WTC11 (cell line): ENCODE measurements at regions not wholly inside any gene's neighbourhood (a gene's known extent, or its start where the extent isn't known, plus 50 kb on each side); places are given as distances from the start of the nearest gene placed in this dataset.

ENCODE experiments used
- ATAC-seq: fragments of 200-7000 bp; cut with Tn5 transposase; 2 replicates; pipeline ENCODE4 v1.10.0; 2021; ENCODE audit warnings: mild to moderate bottlenecking, moderate library complexity
- CTCF ChIA-PET: fragments of 300-600 bp; sonication (Branson Sonifier 250); formaldehyde crosslinking; loops from one replicate; lab custom pipeline; 2021; ENCODE audit warnings: antibody characterized with exemption; lab: Charles Lee
- POLR2A ChIA-PET: fragments of 350-600 bp; sonication (Branson Sonifier 250); formaldehyde crosslinking; loops from one replicate; lab custom pipeline; 2021; ENCODE audit warnings: antibody characterized with exemption; lab: Charles Lee
- DNase-seq: peaks from one replicate; pipeline ENCODE4 v3.0.0; 2021; ENCODE audit warnings: low spot score
- H3K27ac Mint-ChIP-seq: 2 replicates; pipeline ENCODE4 v1.8.0; 2021; ENCODE audit warnings: mixed read lengths
- H3K27me3 Mint-ChIP-seq: 2 replicates; pipeline ENCODE4 v1.8.0; 2021; ENCODE audit warnings: low read depth, mild to moderate bottlenecking, moderate library complexity, mixed read lengths
- H3K36me3 Mint-ChIP-seq: 2 replicates; pipeline ENCODE4 v1.8.0; 2021; ENCODE audit warnings: mixed read lengths
- H3K4me1 Mint-ChIP-seq: 2 replicates; pipeline ENCODE4 v1.8.0; 2022; ENCODE audit warnings: mixed read lengths
- H3K4me3 Mint-ChIP-seq: 2 replicates; pipeline ENCODE4 v1.8.0; 2021; ENCODE audit warnings: mild to moderate bottlenecking, moderate library complexity, mixed read lengths
- H3K9me3 Mint-ChIP-seq: 2 replicates; pipeline ENCODE4 v1.8.0; 2021; ENCODE audit warnings: mixed read lengths
- FOXP1 ChIP-seq: sonication (generic); formaldehyde crosslinking; IDR thresholded peaks from 2 replicates; pipeline ENCODE4 v1.8.0; 2022; ENCODE audit warnings: missing genetic modification reagents, mild to moderate bottlenecking, moderate library complexity, borderline replicate concordance
- GTF2I ChIP-seq: fragments of 250-450 bp; sonication (Bioruptor Pico); conservative IDR thresholded peaks from 2 replicates; pipeline ENCODE4 v1.4.0; 2021; ENCODE audit warnings: mild to moderate bottlenecking
- KAT7 ChIP-seq: sonication (generic); formaldehyde crosslinking; IDR thresholded peaks from 2 replicates; pipeline ENCODE4 v1.8.1; 2023; ENCODE audit warnings: missing genetic modification reagents, mild to moderate bottlenecking, borderline replicate concordance
- NFATC4 ChIP-seq: fragments of 250-450 bp; sonication (Bioruptor Pico); IDR thresholded peaks from 2 replicates; pipeline ENCODE4 v1.9.0; 2021; ENCODE audit warnings: mild to moderate bottlenecking
- NFYB ChIP-seq: sonication (generic); formaldehyde crosslinking; conservative IDR thresholded peaks from 2 replicates; pipeline ENCODE4 v1.8.0; 2022; ENCODE audit warnings: low read depth, missing genetic modification reagents
- SOX15 ChIP-seq: fragments of 250-450 bp; sonication (Bioruptor Pico); IDR thresholded peaks from 2 replicates; pipeline ENCODE4 v1.9.0; 2021; ENCODE audit warnings: mild to moderate bottlenecking
- ZNF219 ChIP-seq: sonication (generic); formaldehyde crosslinking; IDR thresholded peaks from 2 replicates; pipeline ENCODE4 v1.8.0; 2023; ENCODE audit warnings: missing genetic modification reagents, mild to moderate bottlenecking, borderline replicate concordance
- ZNF317 ChIP-seq: sonication (generic); formaldehyde crosslinking; IDR thresholded peaks from 2 replicates; pipeline ENCODE4 v1.8.1; 2023; ENCODE audit warnings: low read depth, mild to moderate bottlenecking, moderate library complexity, missing genetic modification reagents, borderline replicate concordance
- TF ChIP-seq, protein P1 (sequence below): sonication (generic); formaldehyde crosslinking; IDR thresholded peaks from 2 replicates; pipeline ENCODE4 v1.8.1; 2023; ENCODE audit warnings: mild to moderate bottlenecking, moderate library complexity, missing genetic modification reagents
- TF ChIP-seq, protein P2 (sequence below): sonication (generic); formaldehyde crosslinking; IDR thresholded peaks from 2 replicates; pipeline ENCODE4 v1.8.1; 2023; ENCODE audit warnings: mild to moderate bottlenecking, missing genetic modification reagents
- TF ChIP-seq, protein P3 (sequence below): fragments of 250-450 bp; sonication (Bioruptor Pico); IDR thresholded peaks from 2 replicates; pipeline ENCODE4 v1.9.0; 2021; ENCODE audit warnings: mild to moderate bottlenecking
- TF ChIP-seq, protein P4 (sequence below): sonication (generic); formaldehyde crosslinking; IDR thresholded peaks from 2 replicates; pipeline ENCODE4 v1.8.1; 2022; ENCODE audit warnings: mild to moderate bottlenecking, missing genetic modification reagents, moderate library complexity, borderline replicate concordance
- TF ChIP-seq, protein P5 (sequence below): sonication (generic); formaldehyde crosslinking; IDR thresholded peaks from 2 replicates; pipeline ENCODE4 v1.8.0; 2022; ENCODE audit warnings: mild to moderate bottlenecking, missing genetic modification reagents
- TF ChIP-seq, protein P6 (sequence below): fragments of 250-450 bp; sonication (Bioruptor Pico); IDR thresholded peaks from 2 replicates; pipeline ENCODE4 v1.9.0; 2021; ENCODE audit warnings: moderate library complexity, mild to moderate bottlenecking, inconsistent platforms, borderline replicate concordance
- TF ChIP-seq, protein P7 (sequence below): sonication (generic); formaldehyde crosslinking; IDR thresholded peaks from 2 replicates; pipeline ENCODE4 v1.8.1; 2022; ENCODE audit warnings: low read depth, mild to moderate bottlenecking, moderate library complexity, missing genetic modification reagents, borderline replicate concordance
- TF ChIP-seq, protein P8 (sequence below): sonication (generic); formaldehyde crosslinking; IDR thresholded peaks from 2 replicates; pipeline ENCODE4 v1.8.0; 2023; ENCODE audit warnings: mild to moderate bottlenecking, missing genetic modification reagents

DNA sequence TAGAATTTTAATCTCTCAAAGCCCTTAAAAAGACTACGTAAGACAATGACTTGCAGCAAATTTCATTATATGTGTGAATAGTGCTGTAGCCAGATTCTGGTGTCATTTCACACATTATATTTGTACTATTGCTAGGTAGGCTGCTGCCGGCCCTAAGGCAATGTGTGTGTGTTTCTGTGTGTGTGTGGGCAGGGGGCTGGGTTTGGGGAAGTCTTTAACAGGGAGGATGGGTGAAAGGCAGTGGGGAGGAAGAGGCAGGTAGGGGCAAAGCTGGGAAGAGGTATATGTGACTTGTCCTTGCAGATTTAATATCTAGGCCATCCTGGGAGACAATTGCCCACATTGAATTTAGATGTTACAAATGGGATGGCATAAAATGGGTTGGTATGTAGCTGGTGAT, 130.8 kb downstream of the MACIR start:
- no peak for TF ChIP-seq ZNF317 (CRISPR knock-in tag)
- TF ChIP-seq, protein P1, sequence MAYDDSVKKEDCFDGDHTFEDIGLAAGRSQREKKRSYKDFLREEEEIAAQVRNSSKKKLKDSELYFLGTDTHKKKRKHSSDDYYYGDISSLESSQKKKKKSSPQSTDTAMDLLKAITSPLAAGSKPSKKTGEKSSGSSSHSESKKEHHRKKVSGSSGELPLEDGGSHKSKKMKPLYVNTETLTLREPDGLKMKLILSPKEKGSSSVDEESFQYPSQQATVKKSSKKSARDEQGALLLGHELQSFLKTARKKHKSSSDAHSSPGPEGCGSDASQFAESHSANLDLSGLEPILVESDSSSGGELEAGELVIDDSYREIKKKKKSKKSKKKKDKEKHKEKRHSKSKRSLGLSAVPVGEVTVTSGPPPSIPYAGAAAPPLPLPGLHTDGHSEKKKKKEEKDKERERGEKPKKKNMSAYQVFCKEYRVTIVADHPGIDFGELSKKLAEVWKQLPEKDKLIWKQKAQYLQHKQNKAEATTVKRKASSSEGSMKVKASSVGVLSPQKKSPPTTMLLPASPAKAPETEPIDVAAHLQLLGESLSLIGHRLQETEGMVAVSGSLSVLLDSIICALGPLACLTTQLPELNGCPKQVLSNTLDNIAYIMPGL (CRISPR knock-in tag): no peak
- DNase-seq (no peak), ATAC-seq (peak; percentile 31)
- Mint-ChIP-seq H3K36me3 (no peaks in the 10 kb centered on the region), H3K27me3 (no peaks in the 10 kb centered on the region), H3K4me3 (no peak overlapping the region), H3K9me3 (0 out of 2 replicates have a peak, but pooled peaks cover 5% of the 10 kb centered on the region), H3K4me1 (peaks cover 42% of the 10 kb centered on the region), H3K27ac (no peak overlapping the region)
- ChIA-PET CTCF (interaction anchor here (0.6 to 1.3 kb wide), 4 partner anchors 30 to 165 kb away, joined by 3 to 7 read pairs (median 4); partner anchors contain the start of gene MACIR), POLR2A (interaction anchor here (0.9 kb wide), 1 partner anchor 17 kb away, joined by 3 read pairs; no protein-coding TSS in a partner anchor)

DNA sequence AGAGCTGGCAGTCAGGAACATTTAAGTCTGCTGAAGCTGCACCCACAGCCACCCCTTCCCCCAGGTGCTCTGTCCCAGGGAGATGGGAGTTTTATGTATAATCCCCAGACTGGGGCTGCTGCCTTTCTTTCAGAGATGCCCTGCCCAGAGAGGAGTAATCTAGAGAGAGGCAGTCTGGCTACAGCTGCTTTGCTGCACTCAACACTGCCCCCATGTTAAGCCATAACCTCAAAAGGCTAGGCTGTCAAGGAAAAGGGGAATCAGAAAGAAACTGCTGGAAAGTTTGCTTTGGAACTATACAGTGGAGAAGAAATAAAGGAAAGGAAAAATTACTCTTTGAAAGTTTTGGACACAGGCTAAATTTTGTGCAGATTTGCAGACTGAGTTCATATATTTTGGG, 127.2 kb downstream of the MACIR start:
- ChIA-PET CTCF (no interaction called here), POLR2A (interaction anchor here (0.5 kb wide), 1 partner anchor 482 kb away, joined by 3 read pairs; no protein-coding TSS in a partner anchor)
- H3K4me1 Mint-ChIP-seq: peaks cover 19% of the 10 kb centered on the region
- H3K4me3 Mint-ChIP-seq: no peak overlapping the region
- peaks cover 12% of the 10 kb centered on the region for H3K9me3 Mint-ChIP-seq
- peak; percentile 88 for ATAC-seq
- no peaks in the 10 kb centered on the region for H3K27me3 Mint-ChIP-seq
- no peaks in the 10 kb centered on the region; the same call in 1 of the 2 replicates for H3K36me3 Mint-ChIP-seq
- DNase-seq: peak; percentile 25
- H3K27ac Mint-ChIP-seq: no peak overlapping the region
- TF ChIP-seq, protein P2, sequence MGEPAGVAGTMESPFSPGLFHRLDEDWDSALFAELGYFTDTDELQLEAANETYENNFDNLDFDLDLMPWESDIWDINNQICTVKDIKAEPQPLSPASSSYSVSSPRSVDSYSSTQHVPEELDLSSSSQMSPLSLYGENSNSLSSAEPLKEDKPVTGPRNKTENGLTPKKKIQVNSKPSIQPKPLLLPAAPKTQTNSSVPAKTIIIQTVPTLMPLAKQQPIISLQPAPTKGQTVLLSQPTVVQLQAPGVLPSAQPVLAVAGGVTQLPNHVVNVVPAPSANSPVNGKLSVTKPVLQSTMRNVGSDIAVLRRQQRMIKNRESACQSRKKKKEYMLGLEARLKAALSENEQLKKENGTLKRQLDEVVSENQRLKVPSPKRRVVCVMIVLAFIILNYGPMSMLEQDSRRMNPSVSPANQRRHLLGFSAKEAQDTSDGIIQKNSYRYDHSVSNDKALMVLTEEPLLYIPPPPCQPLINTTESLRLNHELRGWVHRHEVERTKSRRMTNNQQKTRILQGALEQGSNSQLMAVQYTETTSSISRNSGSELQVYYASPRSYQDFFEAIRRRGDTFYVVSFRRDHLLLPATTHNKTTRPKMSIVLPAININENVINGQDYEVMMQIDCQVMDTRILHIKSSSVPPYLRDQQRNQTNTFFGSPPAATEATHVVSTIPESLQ (CRISPR knock-in tag): no peak
- TF ChIP-seq, protein P3, sequence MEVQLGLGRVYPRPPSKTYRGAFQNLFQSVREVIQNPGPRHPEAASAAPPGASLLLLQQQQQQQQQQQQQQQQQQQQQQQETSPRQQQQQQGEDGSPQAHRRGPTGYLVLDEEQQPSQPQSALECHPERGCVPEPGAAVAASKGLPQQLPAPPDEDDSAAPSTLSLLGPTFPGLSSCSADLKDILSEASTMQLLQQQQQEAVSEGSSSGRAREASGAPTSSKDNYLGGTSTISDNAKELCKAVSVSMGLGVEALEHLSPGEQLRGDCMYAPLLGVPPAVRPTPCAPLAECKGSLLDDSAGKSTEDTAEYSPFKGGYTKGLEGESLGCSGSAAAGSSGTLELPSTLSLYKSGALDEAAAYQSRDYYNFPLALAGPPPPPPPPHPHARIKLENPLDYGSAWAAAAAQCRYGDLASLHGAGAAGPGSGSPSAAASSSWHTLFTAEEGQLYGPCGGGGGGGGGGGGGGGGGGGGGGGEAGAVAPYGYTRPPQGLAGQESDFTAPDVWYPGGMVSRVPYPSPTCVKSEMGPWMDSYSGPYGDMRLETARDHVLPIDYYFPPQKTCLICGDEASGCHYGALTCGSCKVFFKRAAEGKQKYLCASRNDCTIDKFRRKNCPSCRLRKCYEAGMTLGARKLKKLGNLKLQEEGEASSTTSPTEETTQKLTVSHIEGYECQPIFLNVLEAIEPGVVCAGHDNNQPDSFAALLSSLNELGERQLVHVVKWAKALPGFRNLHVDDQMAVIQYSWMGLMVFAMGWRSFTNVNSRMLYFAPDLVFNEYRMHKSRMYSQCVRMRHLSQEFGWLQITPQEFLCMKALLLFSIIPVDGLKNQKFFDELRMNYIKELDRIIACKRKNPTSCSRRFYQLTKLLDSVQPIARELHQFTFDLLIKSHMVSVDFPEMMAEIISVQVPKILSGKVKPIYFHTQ (CRISPR knock-in tag): no peak
- TF ChIP-seq GTF2I: no peak
- no peak for TF ChIP-seq SOX15 (CRISPR knock-in tag)
- TF ChIP-seq, protein P4, sequence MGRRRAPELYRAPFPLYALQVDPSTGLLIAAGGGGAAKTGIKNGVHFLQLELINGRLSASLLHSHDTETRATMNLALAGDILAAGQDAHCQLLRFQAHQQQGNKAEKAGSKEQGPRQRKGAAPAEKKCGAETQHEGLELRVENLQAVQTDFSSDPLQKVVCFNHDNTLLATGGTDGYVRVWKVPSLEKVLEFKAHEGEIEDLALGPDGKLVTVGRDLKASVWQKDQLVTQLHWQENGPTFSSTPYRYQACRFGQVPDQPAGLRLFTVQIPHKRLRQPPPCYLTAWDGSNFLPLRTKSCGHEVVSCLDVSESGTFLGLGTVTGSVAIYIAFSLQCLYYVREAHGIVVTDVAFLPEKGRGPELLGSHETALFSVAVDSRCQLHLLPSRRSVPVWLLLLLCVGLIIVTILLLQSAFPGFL (CRISPR knock-in tag): no peak
- no peak for TF ChIP-seq NFATC4 (CRISPR knock-in tag)
- TF ChIP-seq, protein P5, sequence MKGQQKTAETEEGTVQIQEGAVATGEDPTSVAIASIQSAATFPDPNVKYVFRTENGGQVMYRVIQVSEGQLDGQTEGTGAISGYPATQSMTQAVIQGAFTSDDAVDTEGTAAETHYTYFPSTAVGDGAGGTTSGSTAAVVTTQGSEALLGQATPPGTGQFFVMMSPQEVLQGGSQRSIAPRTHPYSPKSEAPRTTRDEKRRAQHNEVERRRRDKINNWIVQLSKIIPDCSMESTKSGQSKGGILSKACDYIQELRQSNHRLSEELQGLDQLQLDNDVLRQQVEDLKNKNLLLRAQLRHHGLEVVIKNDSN (CRISPR knock-in tag): no peak
- TF ChIP-seq NFYB (CRISPR knock-in tag): no peak
- TF ChIP-seq, protein P6, sequence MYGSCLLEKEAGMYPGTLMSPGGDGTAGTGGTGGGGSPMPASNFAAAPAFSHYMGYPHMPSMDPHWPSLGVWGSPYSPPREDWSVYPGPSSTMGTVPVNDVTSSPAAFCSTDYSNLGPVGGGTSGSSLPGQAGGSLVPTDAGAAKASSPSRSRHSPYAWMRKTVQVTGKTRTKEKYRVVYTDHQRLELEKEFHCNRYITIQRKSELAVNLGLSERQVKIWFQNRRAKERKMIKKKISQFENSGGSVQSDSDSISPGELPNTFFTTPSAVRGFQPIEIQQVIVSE (CRISPR knock-in tag): no peak
- TF ChIP-seq, protein P7, sequence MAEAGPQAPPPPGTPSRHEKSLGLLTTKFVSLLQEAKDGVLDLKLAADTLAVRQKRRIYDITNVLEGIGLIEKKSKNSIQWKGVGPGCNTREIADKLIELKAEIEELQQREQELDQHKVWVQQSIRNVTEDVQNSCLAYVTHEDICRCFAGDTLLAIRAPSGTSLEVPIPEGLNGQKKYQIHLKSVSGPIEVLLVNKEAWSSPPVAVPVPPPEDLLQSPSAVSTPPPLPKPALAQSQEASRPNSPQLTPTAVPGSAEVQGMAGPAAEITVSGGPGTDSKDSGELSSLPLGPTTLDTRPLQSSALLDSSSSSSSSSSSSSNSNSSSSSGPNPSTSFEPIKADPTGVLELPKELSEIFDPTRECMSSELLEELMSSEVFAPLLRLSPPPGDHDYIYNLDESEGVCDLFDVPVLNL (CRISPR knock-in tag): no peak
- TF ChIP-seq ZNF219 (CRISPR knock-in tag): no peak
- TF ChIP-seq FOXP1 (CRISPR knock-in tag): no peak
- TF ChIP-seq, protein P8, sequence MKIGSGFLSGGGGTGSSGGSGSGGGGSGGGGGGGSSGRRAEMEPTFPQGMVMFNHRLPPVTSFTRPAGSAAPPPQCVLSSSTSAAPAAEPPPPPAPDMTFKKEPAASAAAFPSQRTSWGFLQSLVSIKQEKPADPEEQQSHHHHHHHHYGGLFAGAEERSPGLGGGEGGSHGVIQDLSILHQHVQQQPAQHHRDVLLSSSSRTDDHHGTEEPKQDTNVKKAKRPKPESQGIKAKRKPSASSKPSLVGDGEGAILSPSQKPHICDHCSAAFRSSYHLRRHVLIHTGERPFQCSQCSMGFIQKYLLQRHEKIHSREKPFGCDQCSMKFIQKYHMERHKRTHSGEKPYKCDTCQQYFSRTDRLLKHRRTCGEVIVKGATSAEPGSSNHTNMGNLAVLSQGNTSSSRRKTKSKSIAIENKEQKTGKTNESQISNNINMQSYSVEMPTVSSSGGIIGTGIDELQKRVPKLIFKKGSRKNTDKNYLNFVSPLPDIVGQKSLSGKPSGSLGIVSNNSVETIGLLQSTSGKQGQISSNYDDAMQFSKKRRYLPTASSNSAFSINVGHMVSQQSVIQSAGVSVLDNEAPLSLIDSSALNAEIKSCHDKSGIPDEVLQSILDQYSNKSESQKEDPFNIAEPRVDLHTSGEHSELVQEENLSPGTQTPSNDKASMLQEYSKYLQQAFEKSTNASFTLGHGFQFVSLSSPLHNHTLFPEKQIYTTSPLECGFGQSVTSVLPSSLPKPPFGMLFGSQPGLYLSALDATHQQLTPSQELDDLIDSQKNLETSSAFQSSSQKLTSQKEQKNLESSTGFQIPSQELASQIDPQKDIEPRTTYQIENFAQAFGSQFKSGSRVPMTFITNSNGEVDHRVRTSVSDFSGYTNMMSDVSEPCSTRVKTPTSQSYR (CRISPR knock-in tag): no peak
- TF ChIP-seq KAT7 (CRISPR knock-in tag): no peak
